Esophagus muscularis mucosa (tissue), 4 donors: ENCODE measurements at regions not wholly inside any gene's neighbourhood (a gene's known extent, or its start where the extent isn't known, plus 50 kb on each side); places are given as distances from the start of the nearest gene placed in this dataset.

ENCODE experiments used
- DNase-seq: peaks from one replicate; pipeline ENCODE4 v3.0.0-alpha.2; 2017; ENCODE audit errors: extremely low spot score
- H3K27ac ChIP-seq, 4 donors: fragments of 200-600 bp; sonication (generic); replicated peaks in 1 of 4; 1 replicate in 3 of 4; 2 replicates in 1 of 4; pipeline ENCODE4 v1.5.1; 2016 to 2019; ENCODE audit warnings: mild to moderate bottlenecking in 1 of 4
- H3K27me3 ChIP-seq, 4 donors: fragments of 200-600 bp; sonication (generic); one replicate each; pipeline versions ENCODE4 v1.5.1 to v1.6.0; 2016 to 2019
- H3K36me3 ChIP-seq, 4 donors: fragments of 200-600 bp; sonication (generic); one replicate each; pipeline ENCODE4 v1.5.1; 2016 to 2019
- H3K4me1 ChIP-seq, 4 donors: fragments of 200-600 bp; sonication (generic); one replicate each; pipeline ENCODE4 v1.5.1; 2016 to 2019
- H3K4me3 ChIP-seq, 4 donors: fragments of 200-600 bp; sonication (generic); 1 replicate in 2 of 4; 2 replicates in 2 of 4; pipeline ENCODE4 v1.5.1; 2016 to 2019; ENCODE audit warnings: mild to moderate bottlenecking in 4 of 4, moderate library complexity in 1 of 4
- H3K9me3 ChIP-seq, 4 donors: fragments of 200-600 bp; sonication (generic); 1 replicate in 3 of 4; 2 replicates in 1 of 4; pipeline ENCODE4 v1.5.1; 2016 to 2019
- CTCF ChIP-seq, 3 experiments: fragments of 200-600 bp in 2 of 3; fragments of 450-650 bp in 1 of 3; sonication (generic) in 2 of 3; IDR thresholded peaks; one replicate each; pipeline ENCODE4 v1.5.1; 2017 to 2019; ENCODE audit warnings: antibody characterized with exemption in 3 of 3, mild to moderate bottlenecking in 2 of 3, moderate library complexity in 1 of 3
- EP300 ChIP-seq: sonication (generic); formaldehyde crosslinking; IDR thresholded peaks from one replicate; pipeline ENCODE4 v1.6.1; 2017; ENCODE audit warnings: antibody characterized with exemption
- POLR2A ChIP-seq: fragments of 450-650 bp; IDR thresholded peaks from one replicate; pipeline ENCODE4 v1.6.1; 2017; ENCODE audit warnings: antibody characterized with exemption, moderate library complexity, mild to moderate bottlenecking, low read depth
- POLR2AphosphoS5 ChIP-seq, 2 donors: sonication (generic); formaldehyde crosslinking; IDR thresholded peaks; one replicate each; pipeline ENCODE4 v1.6.1; 2017; ENCODE audit warnings: antibody characterized with exemption in 2 of 2
- WGBS: methylation state at CpG from one replicate; pipeline ENCODE4 v1.1.5; 2018; 5-methylcytosine and 5-hydroxymethylcytosine counted together
- intact Hi-C: fragments of 100-400 bp; cut with DNase I; formaldehyde crosslinking; loops from one replicate; pipeline ENCODE4 v1.15.1; 2023

GRCh38 chr22:48746789-48747425, 1080.8 kb downstream of the BRD1 start:
- peak; percentile 75 for DNase-seq
- H3K4me3 ChIP-seq = no peak overlapping the region

GRCh38 chr22:48745842-48746788, 1081.6 kb downstream of the BRD1 start:
- Histone ChIP-seq H3K4me3 (no peak overlapping the region), H3K9me3 (no peaks in the 10 kb centered on the region), H3K27ac (no peak overlapping the region), H3K4me1 (no peaks in the 10 kb centered on the region), H3K36me3 (no peaks in the 10 kb centered on the region), H3K27me3 (peaks cover 0 to 3% (median 0%) of the 10 kb centered on the region in 4 donors)
- intact Hi-C loops = no loop called here
- 82% methylated on average over 31 of the region's 32 CpGs for WGBS
- peak; percentile 80 for DNase-seq
- TF ChIP-seq POLR2A (no peak), EP300 (no peak), CTCF (IDR thresholded peaks at IDR 0.05) (no peak), POLR2AphosphoS5 (IDR thresholded peaks at IDR 0.05) (no peak)

More at GRCh38 chr22:48746789-48747425, 1080.8 kb downstream of the BRD1 start:
- intact Hi-C loops = no loop called here
- Histone ChIP-seq H3K4me1 (no peaks in the 10 kb centered on the region), H3K9me3 (no peaks in the 10 kb centered on the region), H3K27me3 (no peaks in the 10 kb centered on the region), H3K36me3 (no peaks in the 10 kb centered on the region), H3K27ac (no peak overlapping the region)
- no peak for TF ChIP-seq EP300
- TF ChIP-seq POLR2A = no peak
- no peak for TF ChIP-seq POLR2AphosphoS5 (IDR thresholded peaks at IDR 0.05)
- WGBS = 90% methylated on average over 9 of the region's 13 CpGs

- 92% methylated on average over 36 of the region's 40 CpGs for WGBS
- no peak overlapping the region for H3K27ac ChIP-seq
- intact Hi-C loops = no loop called here
- no peaks in the 10 kb centered on the region for H3K9me3 ChIP-seq
- H3K4me3 ChIP-seq = no peak overlapping the region
- no peaks in the 10 kb centered on the region for H3K36me3 ChIP-seq
- H3K27me3 ChIP-seq = peaks cover 0 to 7% (median 0%) of the 10 kb centered on the region in 4 donors
- DNase-seq = peak; percentile 86
- TF ChIP-seq CTCF (IDR thresholded peaks at IDR 0.05) = no peak
- TF ChIP-seq EP300 = no peak
- TF ChIP-seq POLR2A = no peak
- H3K4me1 ChIP-seq = no peaks in the 10 kb centered on the region
These were observed 1082.5 kb downstream of the BRD1 start for GRCh38 chr22:48744967-48745841.

GRCh38 chr22:48744283-48744641, 1083.4 kb downstream of the BRD1 start:
- intact Hi-C loops = no loop called here
- H3K9me3 ChIP-seq = no peaks in the 10 kb centered on the region
- no peaks in the 10 kb centered on the region for H3K36me3 ChIP-seq
- no peak for DNase-seq
- peaks cover 0 to 7% (median 0%) of the 10 kb centered on the region in 4 donors for H3K27me3 ChIP-seq
- H3K4me1 ChIP-seq = no peaks in the 10 kb centered on the region
- TF ChIP-seq POLR2A (no peak), EP300 (no peak)
- WGBS = 91% methylated on average over 10 of the region's 11 CpGs
- H3K4me3 ChIP-seq = no peak overlapping the region
- H3K27ac ChIP-seq = no peak overlapping the region

GRCh38 chr22:48743601-48744282, 1083.9 kb downstream of the BRD1 start:
- WGBS = 77% methylated on average over 32 of the region's 32 CpGs
- Histone ChIP-seq H3K27ac (no peak overlapping the region), H3K27me3 (peaks cover 0 to 7% (median 0%) of the 10 kb centered on the region in 4 donors), H3K36me3 (no peaks in the 10 kb centered on the region), H3K4me3 (no peak overlapping the region), H3K9me3 (no peaks in the 10 kb centered on the region), H3K4me1 (no peaks in the 10 kb centered on the region)
- DNase-seq = peak; percentile 85
- intact Hi-C loops = no loop called here
- TF ChIP-seq POLR2AphosphoS5 (IDR thresholded peaks at IDR 0.05) (no peak), POLR2A (no peak), CTCF (IDR thresholded peaks at IDR 0.05) (no peak), EP300 (no peak)
